Activated CD4-positive, alpha-beta T cell treated with anti-CD3 and anti-CD28 coated beads for 36 hours (primary cell): ENCODE measurements at regions not wholly inside any gene's neighbourhood (a gene's known extent, or its start where the extent isn't known, plus 50 kb on each side); places are given as distances from the start of the nearest gene placed in this dataset.
"Not testable (repeated sequence)": the region's sequence is repeated elsewhere in the genome, so short reads cannot be mapped to it uniquely, and the experiment has no call there.

Source experiments
- ATAC-seq: fragments of 200-7000 bp; cut with Tn5 transposase; one replicate; pipeline ENCODE4 v1.10.0; 2021; ENCODE audit warnings: mild to moderate bottlenecking, moderate library complexity
- CTCF ChIA-PET: fragments of 350-600 bp; sonication (Branson Sonifier 250); formaldehyde crosslinking; loops from one replicate; lab custom pipeline; 2021; ENCODE audit warnings: antibody characterized with exemption; lab: Charles Lee
- POLR2A ChIA-PET: fragments of 350-600 bp; sonication (Branson Sonifier 250); formaldehyde crosslinking; loops from one replicate; lab custom pipeline; 2021; ENCODE audit warnings: antibody characterized with exemption, inconsistent platforms; lab: Charles Lee
- DNase-seq: peaks from one replicate; pipeline ENCODE4 v3.0.0-alpha.2; 2020
- H3K27ac Mint-ChIP-seq: one replicate; pipeline ENCODE4 v1.8.0; 2021; ENCODE audit warnings: mixed read lengths
- H3K27me3 Mint-ChIP-seq: one replicate; pipeline ENCODE4 v1.8.0; 2021; ENCODE audit warnings: mixed read lengths
- H3K36me3 Mint-ChIP-seq: one replicate; pipeline ENCODE4 v1.8.0; 2021; ENCODE audit warnings: low read depth, mixed read lengths
- H3K4me1 Mint-ChIP-seq: one replicate; pipeline ENCODE4 v1.8.0; 2021; ENCODE audit warnings: mixed read lengths
- H3K4me3 Mint-ChIP-seq: one replicate; pipeline ENCODE4 v1.8.0; 2021; ENCODE audit warnings: mild to moderate bottlenecking, moderate library complexity, mixed read lengths
- H3K9me3 Mint-ChIP-seq: one replicate; pipeline ENCODE4 v1.8.0; 2021; ENCODE audit warnings: low read depth, mixed read lengths
- intact Hi-C, 2 experiments: fragments of 100-400 bp; cut with DNase I in 1 of 2; cut with micrococcal nuclease in 1 of 2; formaldehyde crosslinking; loops; one replicate each; pipeline versions ENCODE4 v1.14.2 to v1.15.1; 2022 to 2024; cut with DNase I, micrococcal nuclease

DNA sequence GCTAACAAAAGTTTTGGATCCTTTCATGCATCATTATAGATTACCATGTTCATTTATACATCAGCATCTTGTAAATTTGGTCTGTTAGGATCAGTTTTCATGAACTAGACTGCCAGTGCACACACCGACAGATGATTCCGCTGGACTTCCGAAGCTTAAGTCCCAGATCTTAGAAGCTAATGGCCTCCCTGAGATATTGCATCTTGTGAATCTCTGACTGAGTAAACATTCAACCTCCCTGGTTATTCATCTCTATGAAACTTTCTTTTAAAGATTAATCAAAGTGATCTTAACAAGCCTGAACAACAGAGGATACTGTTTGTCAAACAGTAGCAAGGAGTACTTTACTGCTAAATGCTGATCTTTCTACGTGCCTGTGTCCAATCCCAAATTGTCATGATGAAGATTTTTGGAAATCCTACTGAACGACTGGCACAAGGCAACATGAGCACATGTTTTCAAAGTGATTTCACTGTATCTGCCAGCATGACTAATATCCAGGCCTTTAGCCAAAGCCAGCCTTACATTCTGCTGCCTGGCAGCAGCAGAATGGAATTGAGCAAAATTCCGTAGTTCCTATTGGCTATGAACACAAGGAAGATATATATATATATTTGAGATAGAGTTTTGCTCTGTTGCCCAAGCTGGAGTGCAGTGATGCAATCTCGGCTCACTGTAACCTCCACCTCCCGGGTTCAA, 91.3 kb upstream of the ANK3 start:
- intact Hi-C loops: no loop called here
- Mint-ChIP-seq H3K27ac (no peak overlapping the region), H3K4me1 (peaks cover 17% of the 10 kb centered on the region), H3K4me3 (no peak overlapping the region), H3K9me3 (no peaks in the 10 kb centered on the region), H3K27me3 (no peaks in the 10 kb centered on the region), H3K36me3 (peaks cover 7% of the 10 kb centered on the region)
- ATAC-seq: no peak
- POLR2A ChIA-PET: no interaction called here
- no peak for DNase-seq
- CTCF ChIA-PET: no interaction called here

DNA sequence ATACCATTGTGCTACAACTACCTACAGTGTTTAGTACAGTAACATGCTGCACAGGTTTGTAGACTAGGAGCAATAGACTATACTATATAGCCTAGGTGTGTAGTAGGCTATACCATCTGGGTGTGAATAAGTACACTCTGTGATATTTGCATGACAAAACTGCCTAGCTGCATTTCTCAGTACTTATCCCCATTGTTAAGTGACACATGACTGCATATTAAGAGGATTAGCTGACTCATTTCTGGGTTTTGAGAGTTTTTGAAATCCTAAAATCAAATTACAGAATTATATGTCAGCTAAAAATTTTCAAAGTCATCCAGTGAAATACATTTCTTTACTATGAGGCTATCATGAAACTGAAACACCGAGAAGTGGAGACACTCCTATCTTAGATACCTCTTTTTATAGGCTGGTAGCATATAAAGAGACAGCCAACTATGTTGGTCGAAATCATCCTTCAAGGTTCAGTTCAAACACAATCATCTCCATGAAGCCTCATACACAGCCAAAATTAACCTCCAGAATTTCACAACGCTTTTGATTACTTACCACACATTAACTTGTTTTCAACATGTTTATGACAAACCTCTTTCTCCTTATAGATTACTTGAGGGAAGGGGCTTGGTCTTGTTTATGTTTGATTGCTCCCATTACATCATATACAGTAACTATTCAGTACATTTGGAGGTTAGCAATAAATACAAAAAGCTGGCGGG, 89.8 kb upstream of the ANK3 start:
- ChIA-PET CTCF (interaction anchor here (0.5 to 1.4 kb wide), 3 partner anchors 33 to 495 kb away, joined by 3 to 4 read pairs (median 4); no protein-coding TSS in a partner anchor), POLR2A (no interaction called here)
- Mint-ChIP-seq H3K27ac (no peak overlapping the region), H3K4me1 (peaks cover 17% of the 10 kb centered on the region), H3K36me3 (peaks cover 3% of the 10 kb centered on the region), H3K4me3 (no peak overlapping the region), H3K9me3 (no peaks in the 10 kb centered on the region), H3K27me3 (no peaks in the 10 kb centered on the region)
- DNase-seq (no peak), ATAC-seq (peak; percentile 93)
- intact Hi-C loops: loop anchor here in 1 of 2 experiments (5.0 kb wide), 1 partner anchor 58 kb away; no protein-coding TSS in a partner anchor

DNA sequence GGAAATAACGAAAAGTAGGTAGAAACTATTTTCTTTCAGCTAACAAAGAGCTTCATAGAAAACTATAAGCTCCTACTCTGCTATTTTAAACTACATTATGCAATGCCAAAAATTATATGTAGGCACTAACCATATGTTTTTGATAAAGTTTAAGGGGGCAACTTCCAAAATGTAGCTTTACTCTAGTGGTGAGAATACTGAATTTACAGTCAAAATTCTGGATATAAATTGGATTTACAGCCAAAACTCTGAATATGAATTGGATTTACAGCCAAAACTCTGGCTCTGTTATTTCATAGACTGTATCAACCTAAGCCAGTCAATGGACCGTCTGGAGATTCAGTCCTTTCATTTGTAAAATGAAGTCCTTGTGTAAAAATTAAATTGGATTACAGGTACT, 86.8 kb upstream of the ANK3 start:
- no peak overlapping the region for H3K4me3 Mint-ChIP-seq
- ChIA-PET POLR2A (no interaction called here), CTCF (interaction anchor here (1.0 kb wide), 1 partner anchor 19 kb away, joined by 3 read pairs; no protein-coding TSS in a partner anchor)
- intact Hi-C loops: loop anchor here in 1 of 2 experiments (5.0 kb wide), 1 partner anchor 61 kb away; no protein-coding TSS in a partner anchor
- H3K36me3 Mint-ChIP-seq: peaks cover 4% of the 10 kb centered on the region
- H3K4me1 Mint-ChIP-seq: peaks cover 17% of the 10 kb centered on the region
- DNase-seq (no peak), ATAC-seq (no peak)
- no peak overlapping the region for H3K27ac Mint-ChIP-seq
- no peaks in the 10 kb centered on the region for H3K9me3 Mint-ChIP-seq
- H3K27me3 Mint-ChIP-seq: no peaks in the 10 kb centered on the region

DNA sequence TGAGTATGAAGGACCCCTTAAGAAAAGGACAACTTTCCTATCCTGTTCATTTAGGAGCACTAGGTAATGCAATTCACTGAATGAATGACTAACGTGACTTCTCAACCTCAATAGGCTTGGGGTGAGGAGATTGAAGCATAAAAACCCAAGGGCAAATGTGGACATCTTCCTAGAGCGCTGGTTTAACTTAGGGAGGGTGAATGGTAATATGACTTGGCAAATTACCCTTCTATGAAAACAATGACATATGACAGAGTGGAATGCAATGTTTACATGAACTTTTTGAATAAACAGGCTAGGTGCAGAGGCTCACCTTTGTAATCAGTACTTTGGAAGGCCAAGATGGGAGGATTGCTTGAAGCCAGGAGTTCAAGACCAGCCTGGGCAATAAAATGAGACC, 83.9 kb upstream of the ANK3 start:
- Mint-ChIP-seq H3K27me3 (no peaks in the 10 kb centered on the region), H3K27ac (no peak overlapping the region), H3K4me3 (no peak overlapping the region), H3K36me3 (peaks cover 4% of the 10 kb centered on the region), H3K9me3 (no peaks in the 10 kb centered on the region), H3K4me1 (peaks cover 2% of the 10 kb centered on the region)
- DNase-seq (no peak), ATAC-seq (no peak)
- POLR2A ChIA-PET: no interaction called here
- intact Hi-C loops: no loop called here
- CTCF ChIA-PET: no interaction called here

DNA sequence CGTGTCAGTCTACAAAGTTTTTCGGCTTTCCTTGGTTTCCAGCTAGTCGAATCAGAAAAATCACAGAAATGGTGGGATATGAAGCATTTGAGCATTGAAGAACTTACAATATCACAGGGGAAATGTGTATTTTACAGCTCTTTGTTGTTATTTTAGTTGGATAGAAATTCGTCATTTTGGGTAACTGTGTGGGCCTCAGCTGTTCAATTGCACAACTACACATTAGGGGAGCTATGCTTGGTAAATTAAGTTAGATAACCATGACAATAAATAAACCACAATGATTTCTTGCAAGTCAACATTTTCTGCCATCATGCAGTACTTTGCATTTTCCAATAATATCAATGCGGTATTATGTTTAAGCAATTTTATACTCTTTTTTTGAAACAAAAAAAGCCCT, 80.4 kb upstream of the ANK3 start:
- Mint-ChIP-seq H3K36me3 (peaks cover 7% of the 10 kb centered on the region), H3K9me3 (no peaks in the 10 kb centered on the region), H3K27ac (no peak overlapping the region), H3K4me3 (no peak overlapping the region), H3K4me1 (no peaks in the 10 kb centered on the region), H3K27me3 (no peaks in the 10 kb centered on the region)
- DNase-seq: no peak
- intact Hi-C loops: no loop called here
- ChIA-PET CTCF (no interaction called here), POLR2A (no interaction called here)
- no peak for ATAC-seq

DNA sequence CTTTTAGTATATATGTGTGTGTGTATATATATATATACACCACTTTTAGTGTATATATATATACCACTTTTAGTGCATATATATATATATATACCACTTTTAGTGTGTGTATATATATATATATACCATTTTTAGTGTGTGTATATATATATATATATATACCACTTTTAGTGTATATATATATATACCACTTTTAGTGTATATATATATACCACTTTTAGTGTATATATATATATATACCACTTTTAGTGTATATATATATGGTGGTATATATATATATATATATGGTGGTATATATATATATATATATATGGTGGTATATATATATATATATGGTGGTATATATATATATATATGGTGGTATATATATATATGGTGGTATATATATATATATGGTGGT, 79.5 kb upstream of the ANK3 start:
- CTCF ChIA-PET, POLR2A ChIA-PET, intact Hi-C loops: not testable (repeated sequence)

DNA sequence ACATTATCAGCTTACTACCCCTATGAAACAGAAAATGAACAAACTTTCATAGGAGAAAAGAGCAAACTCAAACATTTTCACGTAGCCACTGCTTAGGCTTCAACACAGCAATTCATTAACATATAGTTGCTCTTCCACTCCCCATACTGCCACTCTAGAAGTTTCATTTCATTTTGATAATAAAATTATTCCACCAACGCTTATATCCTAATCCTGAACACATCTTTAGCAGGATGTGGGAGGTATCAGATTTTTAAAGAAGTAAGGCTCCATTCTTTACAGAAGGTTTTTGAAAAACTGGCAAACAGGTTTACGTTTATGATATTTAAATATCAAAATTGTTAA, 77.5 kb upstream of the ANK3 start:
- DNase-seq (no peak), ATAC-seq (no peak)
- ChIA-PET CTCF (no interaction called here), POLR2A (no interaction called here)
- H3K36me3 Mint-ChIP-seq: peaks cover 6% of the 10 kb centered on the region
- H3K27me3 Mint-ChIP-seq: no peaks in the 10 kb centered on the region
- no peaks in the 10 kb centered on the region for H3K4me1 Mint-ChIP-seq
- intact Hi-C loops: no loop called here
- no peaks in the 10 kb centered on the region for H3K9me3 Mint-ChIP-seq
- no peak overlapping the region for H3K27ac Mint-ChIP-seq
- no peak overlapping the region for H3K4me3 Mint-ChIP-seq

More for the DNA sequence above, 79.5 kb upstream of the ANK3 start:
- not testable (repeated sequence) for ATAC-seq, H3K4me3 Mint-ChIP-seq, H3K27ac Mint-ChIP-seq, H3K9me3 Mint-ChIP-seq, H3K4me1 Mint-ChIP-seq, H3K36me3 Mint-ChIP-seq, H3K27me3 Mint-ChIP-seq, DNase-seq

DNA sequence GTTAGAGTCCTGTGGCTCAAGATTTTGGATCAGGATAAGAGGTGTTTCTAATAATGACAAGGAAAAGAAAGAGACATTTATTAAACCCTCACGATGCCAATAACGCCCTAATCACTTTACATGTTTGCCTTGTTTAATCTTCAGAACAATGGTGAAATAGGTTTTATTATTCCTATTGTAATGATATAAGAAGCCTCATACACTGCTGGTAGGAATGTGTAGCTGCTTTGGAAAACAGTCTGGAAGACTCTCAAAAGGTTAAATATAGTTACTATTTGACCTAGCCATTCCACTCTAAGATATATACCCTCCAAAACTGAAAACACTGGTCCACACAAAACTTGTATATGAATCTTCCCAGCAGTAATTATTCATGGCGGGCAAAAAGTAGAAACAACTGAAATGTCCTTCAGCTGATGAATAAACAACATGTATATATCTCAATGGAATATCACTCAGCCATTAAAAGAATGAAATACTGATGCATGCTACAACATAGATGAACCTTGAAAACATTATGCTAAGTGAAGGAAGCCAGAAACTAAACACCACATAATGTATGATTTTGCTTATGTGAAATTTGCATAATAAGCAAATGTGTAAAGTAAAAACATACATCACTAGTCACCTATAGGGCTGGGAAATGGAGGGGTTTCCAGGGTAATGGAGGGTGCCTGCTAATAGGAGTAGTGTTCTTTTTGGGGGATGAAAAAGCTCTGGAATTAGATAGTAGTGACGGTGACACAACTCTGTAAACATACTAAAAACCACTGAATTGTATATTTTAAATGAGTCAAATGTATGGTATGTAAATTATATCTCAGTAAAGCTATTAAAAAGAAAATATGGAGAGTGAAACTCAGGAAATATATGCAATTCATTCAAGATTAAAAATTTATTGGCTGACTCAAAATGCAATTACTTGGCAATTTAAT, 76.9 kb upstream of the ANK3 start:
- Mint-ChIP-seq H3K4me3 (no peak overlapping the region), H3K4me1 (no peaks in the 10 kb centered on the region), H3K36me3 (peaks cover 6% of the 10 kb centered on the region), H3K27me3 (no peaks in the 10 kb centered on the region), H3K27ac (no peak overlapping the region), H3K9me3 (no peaks in the 10 kb centered on the region)
- ATAC-seq: no peak
- intact Hi-C loops: no loop called here
- no peak for DNase-seq
- ChIA-PET CTCF (interaction anchor here (0.7 to 0.8 kb wide), 2 partner anchors 9 to 243 kb away, joined by 3 to 5 read pairs; no protein-coding TSS in a partner anchor), POLR2A (no interaction called here)

DNA sequence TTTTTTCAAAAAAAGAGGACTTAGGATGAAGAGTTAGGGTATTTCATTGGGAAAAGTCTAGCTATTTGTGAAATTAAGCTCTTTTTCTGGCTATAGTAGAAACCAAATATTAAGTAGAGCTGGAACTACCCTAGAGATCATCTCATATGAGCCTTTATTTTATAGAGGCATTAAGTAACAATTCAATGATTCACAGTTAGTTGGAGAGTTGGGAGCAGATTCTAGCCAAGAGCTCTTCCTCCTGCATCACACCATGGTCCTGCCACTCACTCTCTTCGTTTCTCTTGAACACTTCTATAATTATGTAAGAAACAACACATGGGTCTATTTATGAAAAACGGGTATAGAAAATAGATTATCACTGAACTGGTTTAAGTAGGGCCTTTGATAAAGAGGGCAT, 76.1 kb upstream of the ANK3 start:
- H3K27me3 Mint-ChIP-seq: no peaks in the 10 kb centered on the region
- H3K27ac Mint-ChIP-seq: no peak overlapping the region
- ChIA-PET POLR2A (no interaction called here), CTCF (interaction anchor here (0.7 to 0.8 kb wide), 2 partner anchors 10 to 242 kb away, joined by 3 to 5 read pairs; no protein-coding TSS in a partner anchor)
- DNase-seq (no peak), ATAC-seq (no peak)
- H3K9me3 Mint-ChIP-seq: no peaks in the 10 kb centered on the region
- peaks cover 6% of the 10 kb centered on the region for H3K36me3 Mint-ChIP-seq
- H3K4me3 Mint-ChIP-seq: no peak overlapping the region
- H3K4me1 Mint-ChIP-seq: no peaks in the 10 kb centered on the region
- intact Hi-C loops: no loop called here

DNA sequence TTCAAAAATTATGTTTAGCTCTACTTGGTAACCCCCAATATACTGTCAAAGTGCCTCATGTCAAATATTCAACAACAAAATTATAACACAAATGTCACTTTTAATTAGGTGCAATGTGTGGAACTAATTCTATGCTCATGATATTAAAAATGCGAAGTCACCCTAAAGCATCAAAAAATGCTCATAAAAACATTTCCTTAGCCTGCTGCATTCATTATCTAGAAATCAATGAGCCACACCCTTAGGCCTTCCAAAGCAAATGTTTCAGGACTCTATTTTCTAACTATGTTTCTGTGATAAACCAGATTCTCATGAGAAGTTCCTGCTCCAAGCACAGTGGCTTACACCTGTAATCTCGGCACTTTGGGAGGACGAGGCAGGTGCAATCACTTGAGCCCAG, 75.0 kb upstream of the ANK3 start:
- H3K4me3 Mint-ChIP-seq: no peak overlapping the region
- ChIA-PET POLR2A (no interaction called here), CTCF (no interaction called here)
- intact Hi-C loops: no loop called here
- H3K9me3 Mint-ChIP-seq: no peaks in the 10 kb centered on the region
- H3K36me3 Mint-ChIP-seq: peaks cover 6% of the 10 kb centered on the region
- ATAC-seq (no peak), DNase-seq (no peak)
- peaks cover 5% of the 10 kb centered on the region for H3K4me1 Mint-ChIP-seq
- H3K27ac Mint-ChIP-seq: no peak overlapping the region
- no peaks in the 10 kb centered on the region for H3K27me3 Mint-ChIP-seq

DNA sequence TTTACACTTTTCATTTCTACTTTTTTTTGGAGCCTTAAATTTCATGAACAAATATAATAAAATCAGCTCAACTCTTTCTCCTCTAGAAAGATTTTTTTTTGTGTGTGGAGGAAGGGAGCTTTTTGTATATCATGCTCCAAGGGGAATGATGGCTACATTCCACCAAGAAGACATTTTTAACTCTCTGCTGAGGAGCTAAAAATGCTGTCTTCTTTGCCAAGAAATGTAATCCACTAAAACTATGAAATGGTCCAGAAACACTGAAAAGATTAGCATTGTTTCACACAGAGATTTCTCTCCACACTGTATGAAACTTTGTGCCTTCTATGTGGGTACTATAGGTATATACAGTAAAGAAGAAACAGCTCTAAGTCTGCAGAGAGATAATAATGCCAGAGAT, 74.1 kb upstream of the ANK3 start:
- no peak overlapping the region for H3K4me3 Mint-ChIP-seq
- no peak overlapping the region for H3K27ac Mint-ChIP-seq
- no peaks in the 10 kb centered on the region for H3K9me3 Mint-ChIP-seq
- H3K27me3 Mint-ChIP-seq: no peaks in the 10 kb centered on the region
- intact Hi-C loops: no loop called here
- CTCF ChIA-PET: no interaction called here
- POLR2A ChIA-PET: no interaction called here
- H3K36me3 Mint-ChIP-seq: peaks cover 6% of the 10 kb centered on the region
- DNase-seq (no peak), ATAC-seq (no peak)
- peaks cover 12% of the 10 kb centered on the region for H3K4me1 Mint-ChIP-seq
